Right cardiac atrium (tissue), 5 donors: ENCODE measurements at regions not wholly inside any gene's neighbourhood (a gene's known extent, or its start where the extent isn't known, plus 50 kb on each side); places are given as distances from the start of the nearest gene placed in this dataset.
"Not testable (repeated sequence)": the region's sequence is repeated elsewhere in the genome, so short reads cannot be mapped to it uniquely, and the experiment has no call there.

Source experiments
- ATAC-seq, 2 donors: fragments of 200-7000 bp; cut with Tn5 transposase; one replicate each; pipeline versions ENCODE4 v1.8.0 to v1.9.1; 2020; ENCODE audit warnings: moderate library complexity in 2 of 2, mild to moderate bottlenecking in 1 of 2
- DNase-seq, 3 donors: peaks; one replicate each; pipeline ENCODE4 v3.0.0-alpha.2; 2020
- H3K27ac ChIP-seq: one replicate; pipeline ENCODE4 v1.5.1; 2013; ENCODE audit warnings: mild to moderate bottlenecking, low read length, control low read depth, moderate library complexity
- H3K27me3 ChIP-seq: one replicate; pipeline ENCODE4 v1.6.1; 2013; ENCODE audit not compliant: control insufficient read depth, insufficient read depth
- H3K4me1 ChIP-seq: one replicate; pipeline ENCODE4 v1.6.1; 2013; ENCODE audit warnings: low read length; ENCODE audit not compliant: control insufficient read depth, insufficient read depth
- H3K4me3 ChIP-seq: one replicate; pipeline ENCODE4 v1.5.1; 2013; ENCODE audit warnings: low read length, control low read depth
- H3K9me3 ChIP-seq: one replicate; pipeline ENCODE4 v1.6.1; 2013; ENCODE audit warnings: low read length; ENCODE audit not compliant: control insufficient read depth
- WGBS: extraction: QIAGEN DNeasy Blood & Tissue Kit; methylation state at CpG from one replicate; pipeline ENCODE4 v1.1.7; 2013; 5-methylcytosine and 5-hydroxymethylcytosine counted together
- intact Hi-C, 4 donors: fragments of 100-400 bp; cut with DNase I; formaldehyde crosslinking; loops; one replicate each; pipeline versions ENCODE4 v1.11.0 to v1.14.0; 2022 to 2023
- donor health status: healthy with polysubstance abuse.
- donor health status: DM: no; HTN: yes; CAD: no.
- donor health status: DM: no; HTN: no; CAD: no.
- donor health status: DM: no; HTN: yes; CAD: no; lungs with severe emphysema.
- donor health status: DM: yes; HTN: yes; CAD: no.

GRCh38 chrX:7515681-7516413, 327.1 kb upstream of the VCX start:
- no peak for ATAC-seq
- 53% methylated on average over 4 of the region's 4 CpGs for WGBS
- intact Hi-C loops: no loop called here
- no peaks in the 10 kb centered on the region for H3K4me1 ChIP-seq
- H3K27me3 ChIP-seq: no peaks in the 10 kb centered on the region
- H3K9me3 ChIP-seq: no peaks in the 10 kb centered on the region
- no peak overlapping the region for H3K4me3 ChIP-seq
- DNase-seq: no peak
- H3K27ac ChIP-seq: no peak overlapping the region

- no peak overlapping the region for H3K4me3 ChIP-seq
- intact Hi-C loops: no loop called here
- 82% methylated on average over 7 of the region's 7 CpGs for WGBS
- no peaks in the 10 kb centered on the region for H3K4me1 ChIP-seq
- no peak for DNase-seq
- ATAC-seq: no peak
- H3K27ac ChIP-seq: no peak overlapping the region
- H3K27me3 ChIP-seq: no peaks in the 10 kb centered on the region
- H3K9me3 ChIP-seq: no peaks in the 10 kb centered on the region
These were observed 327.9 kb upstream of the VCX start for GRCh38 chrX:7514871-7515599.

DNA sequence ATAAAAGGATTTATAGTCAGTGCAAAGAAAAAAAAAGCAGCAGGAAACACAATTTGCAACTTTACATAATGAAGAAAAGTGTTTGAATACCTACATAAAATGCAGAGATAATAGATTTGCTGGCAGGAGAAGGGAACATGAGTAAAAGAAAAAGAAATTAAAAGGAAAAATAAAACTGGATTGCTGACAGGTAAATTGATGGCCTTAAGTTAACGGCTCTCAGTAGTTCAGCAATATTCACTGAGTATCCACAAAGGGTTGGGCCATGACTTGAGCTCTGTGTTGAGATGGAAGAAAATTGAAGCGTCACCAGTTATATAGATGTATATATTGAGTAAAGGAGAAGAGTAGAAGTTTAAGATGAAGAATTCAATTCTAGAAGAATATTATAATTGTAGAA, 330.1 kb upstream of the VCX start:
- Histone ChIP-seq H3K27me3 (no peaks in the 10 kb centered on the region), H3K4me1 (no peaks in the 10 kb centered on the region), H3K4me3 (no peak overlapping the region), H3K27ac (no peak overlapping the region), H3K9me3 (no peaks in the 10 kb centered on the region)
- 83% methylated on average over 2 of the region's 2 CpGs for WGBS
- ATAC-seq (no peak), DNase-seq (no peak)
- intact Hi-C loops: no loop called here

DNA sequence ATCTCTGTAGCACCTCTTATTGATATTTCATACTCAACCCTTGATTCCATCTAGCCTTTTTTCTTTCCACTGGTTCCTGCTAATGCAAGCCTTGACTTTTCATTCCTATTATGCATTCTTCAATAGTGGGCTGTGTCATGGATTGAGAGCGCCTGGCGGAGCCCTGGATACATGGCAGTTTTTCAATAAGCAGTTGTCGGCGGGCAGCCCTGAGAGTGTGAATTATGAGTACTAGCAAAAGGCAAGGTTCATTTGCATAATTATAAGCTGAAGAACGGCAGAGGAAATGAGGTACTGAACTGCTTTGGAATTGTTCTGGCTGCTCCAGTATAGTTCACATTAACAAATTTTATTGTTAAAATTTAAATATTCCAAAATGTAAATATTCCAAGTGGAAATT, 339.7 kb upstream of the VCX start:
- no peak for ATAC-seq
- Histone ChIP-seq H3K4me1 (no peaks in the 10 kb centered on the region), H3K4me3 (no peak overlapping the region), H3K27ac (no peak overlapping the region), H3K9me3 (no peaks in the 10 kb centered on the region), H3K27me3 (no peaks in the 10 kb centered on the region)
- peak in 1 of 3 donors; percentile 19 for DNase-seq
- intact Hi-C loops: no loop called here
- WGBS: 84% methylated on average over 5 of the region's 5 CpGs

DNA sequence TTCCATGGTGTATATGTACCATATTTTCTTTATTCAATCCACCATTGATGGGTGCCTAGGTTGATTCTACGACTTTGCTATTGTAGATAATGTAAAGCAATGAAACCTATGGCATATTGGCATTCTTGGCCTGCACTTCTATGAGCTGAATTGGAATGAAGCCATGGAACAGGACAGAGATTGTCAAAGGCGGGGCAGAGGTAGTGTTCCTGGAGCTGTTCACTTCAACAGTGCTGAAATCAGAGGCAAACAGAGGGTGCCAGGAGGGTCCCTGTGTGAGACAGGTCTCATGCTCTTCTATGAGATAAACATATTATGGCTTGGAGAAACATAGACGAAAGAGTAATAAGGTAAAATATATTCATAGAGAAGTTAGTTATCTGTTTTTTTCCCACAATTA, 342.6 kb upstream of the VCX start:
- DNase-seq: no peak
- H3K27me3 ChIP-seq: no peaks in the 10 kb centered on the region
- intact Hi-C loops: no loop called here
- ATAC-seq: no peak
- no peaks in the 10 kb centered on the region for H3K4me1 ChIP-seq
- no peak overlapping the region for H3K27ac ChIP-seq
- 77% methylated on average over 3 of the region's 3 CpGs for WGBS
- no peak overlapping the region for H3K4me3 ChIP-seq
- no peaks in the 10 kb centered on the region for H3K9me3 ChIP-seq

DNA sequence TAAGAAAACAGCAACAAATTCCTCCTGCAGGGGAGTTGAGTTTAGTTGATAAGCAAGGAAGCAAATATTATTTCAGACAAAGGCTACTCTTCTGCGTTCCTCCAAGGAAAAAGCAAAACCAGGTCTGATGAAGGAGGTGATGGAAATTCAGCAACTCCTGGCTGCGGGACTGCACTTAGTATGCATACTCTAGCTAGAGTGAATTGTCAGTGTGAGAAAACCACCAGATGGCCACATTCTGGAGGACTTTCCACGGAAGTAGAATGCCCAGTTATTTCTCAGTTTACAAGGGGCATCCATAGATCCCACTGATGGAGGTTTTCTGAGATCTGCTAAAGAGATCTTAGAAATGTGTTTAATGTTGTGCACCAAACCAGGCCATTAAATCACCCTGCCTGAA, 338.6 kb upstream of the PUDP start:
- whole genome bisulfite sequencing: 79% methylated on average over 3 of the region's 3 CpGs
- DNase-seq (no peak), ATAC-seq (no peak)
- intact Hi-C loops: no loop called here
- Histone ChIP-seq H3K4me1 (no peaks in the 10 kb centered on the region), H3K4me3 (no peak overlapping the region), H3K27ac (no peak overlapping the region), H3K9me3 (no peaks in the 10 kb centered on the region), H3K27me3 (no peaks in the 10 kb centered on the region)

DNA sequence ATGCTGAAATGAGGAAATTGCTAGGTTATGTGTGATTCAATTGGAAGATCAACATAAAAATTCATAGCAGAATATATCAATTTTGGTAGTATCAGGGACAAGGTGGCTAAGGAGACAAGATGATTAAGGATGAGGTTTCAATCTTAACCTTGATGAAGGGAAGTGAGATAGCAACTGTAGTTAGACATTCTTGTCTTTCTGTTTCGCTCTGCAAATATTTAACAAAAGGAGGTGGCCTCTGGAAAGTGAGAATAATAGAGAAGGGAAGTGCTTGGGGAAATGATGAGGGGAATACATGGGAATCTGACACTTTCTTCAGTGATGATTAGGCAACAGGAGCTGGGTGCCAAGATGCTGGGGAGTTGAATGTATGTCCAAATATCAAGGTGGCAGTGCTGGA, 337.1 kb upstream of the PUDP start:
- H3K9me3 ChIP-seq: no peaks in the 10 kb centered on the region
- intact Hi-C loops: no loop called here
- H3K4me3 ChIP-seq: no peak overlapping the region
- no peaks in the 10 kb centered on the region for H3K4me1 ChIP-seq
- DNase-seq: no peak
- H3K27ac ChIP-seq: no peak overlapping the region
- H3K27me3 ChIP-seq: no peaks in the 10 kb centered on the region
- ATAC-seq: no peak
- 79% methylated on average over 1 of the region's 1 CpG for WGBS

GRCh38 chrX:7480721-7481120, 332.8 kb upstream of the PUDP start:
- Histone ChIP-seq H3K4me3 (no peak overlapping the region), H3K9me3 (no peaks in the 10 kb centered on the region), H3K4me1 (no peaks in the 10 kb centered on the region), H3K27me3 (no peaks in the 10 kb centered on the region), H3K27ac (no peak overlapping the region)
- intact Hi-C loops: no loop called here
- no peak for DNase-seq
- WGBS: 60% methylated on average over 2 of the region's 2 CpGs
- ATAC-seq: no peak

DNA sequence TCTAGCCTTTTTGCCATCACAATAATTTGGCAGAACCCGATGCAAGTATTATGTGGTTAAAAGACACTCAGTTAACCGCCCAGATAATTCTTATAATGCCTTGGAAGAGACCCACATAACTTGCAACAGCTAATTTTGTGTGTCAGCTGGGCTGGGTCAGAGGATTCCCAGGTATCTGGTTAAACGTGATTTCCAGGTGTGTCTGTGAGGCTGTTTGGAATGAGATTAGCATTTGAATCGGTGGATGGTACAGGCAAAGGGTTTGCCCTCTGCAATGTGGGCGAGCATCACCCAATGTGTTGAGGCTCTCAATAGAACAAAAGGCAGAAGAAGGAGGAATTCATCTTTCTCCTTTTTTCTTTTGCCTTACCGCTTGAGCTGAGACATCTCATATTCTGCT, 314.2 kb upstream of the PUDP start:
- intact Hi-C loops: no loop called here
- Histone ChIP-seq H3K9me3 (no peaks in the 10 kb centered on the region), H3K4me1 (no peaks in the 10 kb centered on the region), H3K4me3 (no peak overlapping the region), H3K27ac (no peak overlapping the region), H3K27me3 (no peaks in the 10 kb centered on the region)
- DNase-seq (no peak), ATAC-seq (no peak)
- 51% methylated on average over 6 of the region's 6 CpGs for WGBS

GRCh38 chrX:7461051-7461450, 313.1 kb upstream of the PUDP start:
- ATAC-seq, DNase-seq, intact Hi-C loops, H3K4me3 ChIP-seq, H3K27me3 ChIP-seq, H3K9me3 ChIP-seq, H3K4me1 ChIP-seq, H3K27ac ChIP-seq: not testable (repeated sequence)
- WGBS: 62% methylated on average over 2 of the region's 2 CpGs

GRCh38 chrX:7447801-7448499, 300.0 kb upstream of the PUDP start:
- intact Hi-C loops: no loop called here
- whole genome bisulfite sequencing: 78% methylated on average over 8 of the region's 8 CpGs
- ATAC-seq: no peak

More at GRCh38 chrX:7447801-7448499, 300.0 kb upstream of the PUDP start:
- Histone ChIP-seq H3K27ac (no peak overlapping the region), H3K4me1 (no peaks in the 10 kb centered on the region), H3K4me3 (no peak overlapping the region), H3K27me3 (no peaks in the 10 kb centered on the region), H3K9me3 (no peaks in the 10 kb centered on the region)
- no peak for DNase-seq
